ENCODE measurements at regions not wholly inside any gene's neighbourhood (a gene's known extent, or its start where the extent isn't known, plus 50 kb on each side); places are given as distances from the start of the nearest gene placed in this dataset.

DNA sequence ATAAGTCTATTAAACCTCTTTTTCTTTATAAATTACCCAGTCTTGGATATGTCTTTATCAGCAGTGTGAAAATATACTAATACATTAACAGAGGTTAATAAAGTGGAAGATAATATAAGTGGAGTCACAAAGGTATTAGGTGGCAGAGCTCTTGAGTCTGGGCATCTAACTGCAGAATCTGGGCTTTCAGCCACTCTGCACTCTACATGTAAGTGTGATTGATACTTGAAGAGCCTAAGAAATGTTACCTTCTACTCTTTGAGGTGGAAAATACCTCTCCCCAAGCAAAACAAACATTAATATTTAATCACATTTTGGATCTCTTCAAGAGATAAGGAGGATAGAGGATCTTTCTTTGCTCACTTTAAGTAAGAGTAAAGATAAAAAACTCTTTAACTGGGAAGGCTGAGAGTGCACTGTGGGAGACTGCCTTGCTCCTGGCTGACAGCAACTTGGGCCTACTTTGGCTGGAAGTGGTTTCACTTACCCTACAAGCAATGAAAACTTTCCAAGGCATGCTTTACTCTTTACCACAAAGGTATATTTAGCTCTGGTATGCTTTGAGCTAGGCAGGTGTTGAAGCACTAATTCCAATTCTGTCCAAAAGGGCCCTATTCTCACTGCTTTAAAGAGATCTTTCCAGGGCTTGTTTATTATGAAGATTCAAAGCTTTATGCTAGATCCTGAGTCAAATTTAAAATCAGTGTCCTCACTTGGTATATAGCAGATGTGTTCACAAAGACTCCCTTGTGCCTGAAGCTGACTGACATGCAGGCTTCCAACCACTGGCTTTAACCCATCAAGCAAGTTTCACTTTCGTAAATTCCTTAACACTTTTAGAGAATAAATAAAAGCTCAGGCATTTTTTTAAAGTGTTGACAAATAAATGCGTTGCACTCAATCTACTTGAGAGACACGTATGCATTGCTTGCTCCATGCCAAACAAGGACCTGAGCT is 245.3 kb upstream of the ZP4 start:
- ChIA-PET POLR2A (no interaction called here), CTCF (interaction anchor here (1.0 kb wide), 1 partner anchor 15 kb away, joined by 3 read pairs; no protein-coding TSS in a partner anchor)
- TF ChIP-seq, protein P1, sequence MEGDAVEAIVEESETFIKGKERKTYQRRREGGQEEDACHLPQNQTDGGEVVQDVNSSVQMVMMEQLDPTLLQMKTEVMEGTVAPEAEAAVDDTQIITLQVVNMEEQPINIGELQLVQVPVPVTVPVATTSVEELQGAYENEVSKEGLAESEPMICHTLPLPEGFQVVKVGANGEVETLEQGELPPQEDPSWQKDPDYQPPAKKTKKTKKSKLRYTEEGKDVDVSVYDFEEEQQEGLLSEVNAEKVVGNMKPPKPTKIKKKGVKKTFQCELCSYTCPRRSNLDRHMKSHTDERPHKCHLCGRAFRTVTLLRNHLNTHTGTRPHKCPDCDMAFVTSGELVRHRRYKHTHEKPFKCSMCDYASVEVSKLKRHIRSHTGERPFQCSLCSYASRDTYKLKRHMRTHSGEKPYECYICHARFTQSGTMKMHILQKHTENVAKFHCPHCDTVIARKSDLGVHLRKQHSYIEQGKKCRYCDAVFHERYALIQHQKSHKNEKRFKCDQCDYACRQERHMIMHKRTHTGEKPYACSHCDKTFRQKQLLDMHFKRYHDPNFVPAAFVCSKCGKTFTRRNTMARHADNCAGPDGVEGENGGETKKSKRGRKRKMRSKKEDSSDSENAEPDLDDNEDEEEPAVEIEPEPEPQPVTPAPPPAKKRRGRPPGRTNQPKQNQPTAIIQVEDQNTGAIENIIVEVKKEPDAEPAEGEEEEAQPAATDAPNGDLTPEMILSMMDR (IDR thresholded peaks at IDR 0.05; ENCODE audit: control extremely low read depth, extremely low read depth, low read depth, missing control alignments) = no peak
- DNase-seq (ENCODE audit: extremely low spot score) = no peak

DNA sequence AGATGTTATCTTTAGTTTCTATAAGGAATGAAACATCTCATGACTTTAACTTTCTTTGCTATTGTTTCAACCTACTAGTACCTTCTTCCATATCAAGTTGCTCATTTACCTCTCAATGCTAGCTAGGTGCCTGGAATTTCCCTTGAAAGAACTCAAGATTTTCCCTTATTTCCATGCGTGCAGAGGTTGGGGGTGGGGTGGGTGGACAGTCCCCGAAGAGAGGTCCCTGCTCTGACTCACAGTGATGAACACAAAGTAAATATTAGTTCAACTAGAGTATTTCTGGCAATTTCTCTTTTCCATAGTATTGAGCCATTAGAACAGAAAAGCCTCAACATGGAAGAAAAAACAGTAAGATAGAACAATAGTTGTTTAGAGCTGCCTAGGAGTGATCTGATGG is 239.0 kb upstream of the ZP4 start:
- ChIA-PET CTCF (no interaction called here), POLR2A (no interaction called here)
- no peak for DNase-seq (ENCODE audit: extremely low spot score)

DNA sequence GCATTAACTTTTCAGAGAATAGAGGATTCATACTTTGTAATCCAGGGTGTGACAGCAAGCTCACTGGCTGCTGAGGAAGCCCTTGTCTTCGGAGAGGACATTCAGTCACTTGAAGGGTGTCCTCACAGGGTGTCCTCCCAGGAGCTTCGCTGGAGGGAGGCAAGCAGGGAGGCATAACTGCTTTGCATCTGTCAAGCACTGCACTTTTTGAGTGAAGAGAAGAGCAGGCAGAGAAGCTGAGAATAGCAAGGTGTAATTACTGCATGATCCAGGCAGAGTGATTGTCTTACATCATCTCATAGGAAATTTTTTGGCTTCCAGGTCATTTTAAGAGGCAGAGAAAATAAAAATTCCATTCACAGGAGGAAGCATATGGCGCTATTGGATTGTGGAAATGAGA is 232.5 kb upstream of the ZP4 start:
- no peak for DNase-seq (ENCODE audit: extremely low spot score)
- POLR2A ChIA-PET = no interaction called here
- CTCF ChIA-PET = interaction anchor here (1.1 to 1.3 kb wide), 2 partner anchors 10 to 259 kb away, joined by 3 to 4 read pairs; no protein-coding TSS in a partner anchor
- TF ChIP-seq, protein P1 (IDR thresholded peaks at IDR 0.05; ENCODE audit: control extremely low read depth, extremely low read depth, low read depth, missing control alignments) = no peak

More for the DNA sequence above, 239.0 kb upstream of the ZP4 start:
- TF ChIP-seq, protein P1 (IDR thresholded peaks at IDR 0.05; ENCODE audit: control extremely low read depth, extremely low read depth, low read depth, missing control alignments) = no peak

DNA sequence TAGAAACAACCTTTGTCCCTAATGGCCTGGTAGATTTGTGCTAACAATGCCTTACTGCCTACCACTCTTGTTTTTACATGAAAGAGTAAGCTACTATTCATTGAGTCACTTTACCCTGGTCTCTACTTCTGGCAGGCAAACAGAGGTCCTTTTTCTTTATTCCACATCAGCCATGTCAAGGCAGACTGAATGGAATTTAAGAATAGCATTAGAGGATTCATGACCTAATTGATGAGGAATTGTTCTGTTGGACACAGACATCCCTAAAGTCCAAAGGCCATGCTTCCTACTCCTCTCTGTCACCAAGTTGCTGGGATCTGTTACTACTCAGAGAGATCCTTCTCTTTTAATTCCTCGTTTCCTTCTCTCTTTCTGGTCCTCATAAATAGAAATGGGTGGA is 229.1 kb upstream of the ZP4 start:
- ChIA-PET CTCF (no interaction called here), POLR2A (no interaction called here)

DNA sequence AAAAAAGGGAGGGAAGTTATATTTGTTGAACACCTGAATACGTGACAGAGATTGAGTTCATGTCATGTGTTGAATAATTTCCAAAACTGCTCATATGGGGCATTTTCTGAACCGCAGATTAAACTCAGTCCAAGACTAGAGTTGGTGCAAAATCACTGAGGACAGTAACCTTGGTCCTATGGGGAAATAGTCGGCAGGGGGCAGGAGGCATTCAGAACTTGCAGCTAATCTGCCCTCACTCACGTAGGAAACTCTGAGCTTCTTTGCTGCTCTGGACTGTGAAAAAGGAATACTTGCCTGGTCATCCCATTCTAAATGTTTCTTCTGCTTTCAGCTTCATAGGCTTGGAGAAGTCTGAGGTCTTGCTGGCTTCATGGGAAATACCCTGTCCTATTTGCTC is 228.3 kb upstream of the ZP4 start:
- ChIA-PET POLR2A (no interaction called here), CTCF (no interaction called here)
- DNase-seq (ENCODE audit: extremely low spot score) = no peak
- TF ChIP-seq, protein P1 (IDR thresholded peaks at IDR 0.05; ENCODE audit: control extremely low read depth, extremely low read depth, low read depth, missing control alignments) = no peak

More for the DNA sequence above, 229.1 kb upstream of the ZP4 start:
- no peak for DNase-seq (ENCODE audit: extremely low spot score)
- TF ChIP-seq, protein P1 (IDR thresholded peaks at IDR 0.05; ENCODE audit: control extremely low read depth, extremely low read depth, low read depth, missing control alignments) = no peak

DNA sequence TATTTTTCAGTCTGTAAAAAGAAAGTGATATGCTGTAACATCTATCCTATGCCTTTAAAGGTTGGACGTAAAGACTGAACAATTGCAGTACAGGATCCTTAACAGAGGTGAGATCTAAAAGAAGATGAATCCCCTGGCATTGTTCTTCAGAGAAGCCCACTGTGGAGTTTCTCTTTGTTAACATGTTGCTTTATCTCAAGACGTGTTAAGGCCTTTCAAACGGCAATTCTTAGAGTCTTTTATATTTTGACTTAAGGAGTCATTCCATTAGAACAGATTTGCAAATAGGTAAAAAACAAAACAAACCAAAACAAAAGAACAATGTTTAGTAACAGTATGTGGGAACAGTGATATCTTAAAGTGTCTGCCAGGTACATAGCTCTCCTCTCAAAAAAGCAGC is 225.1 kb upstream of the ZP4 start:
- ChIA-PET POLR2A (no interaction called here), CTCF (no interaction called here)
- no peak for DNase-seq (ENCODE audit: extremely low spot score)
- TF ChIP-seq, protein P1 (IDR thresholded peaks at IDR 0.05; ENCODE audit: control extremely low read depth, extremely low read depth, low read depth, missing control alignments) = no peak
